PC-3 (cell line): ENCODE measurements at regions not wholly inside any gene's neighbourhood (a gene's known extent, or its start where the extent isn't known, plus 50 kb on each side); places are given as distances from the start of the nearest gene placed in this dataset.

Experiments used
- ATAC-seq: fragments of 200-7000 bp; cut with Tn5 transposase; 2 replicates; pipeline ENCODE4 v1.9.1; 2020; ENCODE audit warnings: mild to moderate bottlenecking, moderate library complexity
- BruUV-seq: library from RNA; stranded (reverse); fragments of 400-500 nt; replicated peaks from 2 replicates; lab custom pipeline; 2021; lab: Mats Ljungman, UMichigan
- CTCF ChIA-PET: fragments of 300-600 bp; sonication (Branson Sonifier 250); formaldehyde crosslinking; loops from one replicate; lab custom pipeline; 2022; ENCODE audit warnings: antibody characterized with exemption; lab: Charles Lee
- POLR2A ChIA-PET: fragments of 300-600 bp; sonication (Branson Sonifier 250); formaldehyde crosslinking; loops from one replicate; lab custom pipeline; 2022; ENCODE audit warnings: antibody characterized with exemption; ENCODE audit not compliant: unreplicated experiment; lab: Charles Lee
- DNase-seq: peaks from one replicate; pipeline ENCODE4 v3.0.0-alpha.2; 2015
- H2AFZ ChIP-seq: fragments of 300-600 bp; sonication (generic); 2 replicates; pipeline ENCODE4 v1.6.0; 2016; ENCODE audit warnings: antibody characterized with exemption, low read length
- H3F3A ChIP-seq: fragments of 300-600 bp; sonication (generic); one replicate; pipeline ENCODE4 v1.6.0; 2017; ENCODE audit warnings: antibody characterized with exemption, low read length, control low read depth, mild to moderate bottlenecking; ENCODE audit not compliant: unreplicated experiment
- H3K27ac ChIP-seq: fragments of 300-600 bp; sonication (generic); 2 replicates; pipeline ENCODE4 v1.5.1; 2016; ENCODE audit warnings: mild to moderate bottlenecking, low read length
- H3K27me3 ChIP-seq: fragments of 300-600 bp; sonication (generic); 2 replicates; pipeline ENCODE4 v1.6.1; 2016; ENCODE audit warnings: low read length, mixed read lengths
- H3K36me3 ChIP-seq: fragments of 300-600 bp; sonication (generic); 2 replicates; pipeline ENCODE4 v1.6.1; 2016; ENCODE audit warnings: low read depth, mixed run types, low read length, mixed read lengths
- H3K4me1 ChIP-seq: fragments of 300-600 bp; sonication (generic); 2 replicates; pipeline ENCODE4 v1.5.1; 2016; ENCODE audit warnings: low read length; ENCODE audit not compliant: insufficient read depth
- H3K4me2 ChIP-seq: fragments of 300-600 bp; sonication (generic); 2 replicates; pipeline ENCODE4 v1.6.0; 2016; ENCODE audit warnings: low read length
- H3K4me3 ChIP-seq: fragments of 300-600 bp; sonication (generic); 2 replicates; pipeline ENCODE4 v1.5.1; 2016; ENCODE audit warnings: mild to moderate bottlenecking, low read length, mixed read lengths
- H3K79me2 ChIP-seq: fragments of 300-600 bp; sonication (generic); 2 replicates; pipeline ENCODE4 v1.6.1; 2017; ENCODE audit warnings: low read length, mixed read lengths
- H3K9ac ChIP-seq: fragments of 300-600 bp; sonication (generic); 2 replicates; pipeline ENCODE4 v1.6.0; 2016; ENCODE audit warnings: mild to moderate bottlenecking, low read length
- H3K9me2 ChIP-seq: fragments of 300-600 bp; sonication (generic); replicated peaks from 2 replicates; pipeline ENCODE4 v1.6.1; 2016; ENCODE audit warnings: mixed run types, low read length, mixed read lengths
- H3K9me3 ChIP-seq: fragments of 300-600 bp; sonication (generic); 2 replicates; pipeline ENCODE4 v1.6.1; 2016; ENCODE audit warnings: low read length, mixed read lengths
- H4K20me1 ChIP-seq: fragments of 300-600 bp; sonication (generic); 2 replicates; pipeline ENCODE4 v1.6.1; 2016; ENCODE audit warnings: low read length, mixed read lengths
- EZH2 ChIP-seq: fragments of 300-600 bp; sonication (generic); IDR thresholded peaks from one replicate; pipeline ENCODE4 v1.6.1; 2017; ENCODE audit warnings: antibody characterized with exemption, mild to moderate bottlenecking, low read length; ENCODE audit not compliant: unreplicated experiment
- EZH2phosphoT487 ChIP-seq: fragments of 300-600 bp; sonication (generic); IDR thresholded peaks from 2 replicates; pipeline ENCODE4 v1.6.1; 2018; ENCODE audit warnings: mild to moderate bottlenecking, antibody characterized with exemption, low read length, borderline replicate concordance
- intact Hi-C: fragments of 100-400 bp; cut with micrococcal nuclease; formaldehyde crosslinking; loops from 2 replicates; pipeline ENCODE4 v1.9.0; 2023
- TF ChIP-seq, protein P1 (sequence below): fragments of 300-600 bp; sonication (generic); conservative IDR thresholded peaks from 2 replicates; pipeline ENCODE4 v1.5.1; 2017; ENCODE audit warnings: antibody characterized with exemption, low read depth, mild to moderate bottlenecking, low read length

GRCh38 chr6:139531148-139532115 lies 157.0 kb upstream of the CITED2 start:
- CTCF ChIA-PET = no interaction called here

DNA sequence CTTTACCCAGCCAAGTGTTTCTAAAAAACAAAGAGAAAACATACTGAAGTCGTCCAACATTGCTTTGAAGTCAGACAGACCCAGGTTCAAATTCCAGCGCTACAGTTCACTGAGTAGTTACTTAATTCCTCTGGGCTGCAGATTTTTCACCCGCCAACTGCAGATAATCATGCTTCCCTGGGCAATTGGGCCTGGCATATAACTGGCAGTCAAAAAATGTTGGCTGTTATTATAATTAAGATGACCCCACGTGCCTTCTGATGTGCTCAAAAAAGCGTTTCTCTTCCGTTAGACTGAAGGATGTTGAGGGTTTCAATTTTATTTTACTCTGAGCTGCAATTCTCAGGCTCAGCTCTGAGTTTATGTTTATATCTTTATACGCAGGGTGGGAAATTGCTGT lies 156.1 kb upstream of the CITED2 start:
- Histone ChIP-seq H3K9ac (no peak overlapping the region), H3K4me1 (no peaks in the 10 kb centered on the region), H3K27ac (no peak overlapping the region), H3K36me3 (no peaks in the 10 kb centered on the region), H3K79me2 (no peaks in the 10 kb centered on the region), H3K9me2 (no peaks in the 10 kb centered on the region), H3F3A (no peaks in the 10 kb centered on the region), H3K4me3 (no peak overlapping the region), H2AFZ (no peak overlapping the region), H3K27me3 (no peaks in the 10 kb centered on the region), H4K20me1 (no peaks in the 10 kb centered on the region), H3K4me2 (no peak overlapping the region), H3K9me3 (no peaks in the 10 kb centered on the region)
- DNase-seq (no peak), ATAC-seq (no peak)
- POLR2A ChIA-PET = no interaction called here
- CTCF ChIA-PET = no interaction called here
- intact Hi-C loops = no loop called here
- no TSS peak for BruUV-seq
- TF ChIP-seq, protein P1, sequence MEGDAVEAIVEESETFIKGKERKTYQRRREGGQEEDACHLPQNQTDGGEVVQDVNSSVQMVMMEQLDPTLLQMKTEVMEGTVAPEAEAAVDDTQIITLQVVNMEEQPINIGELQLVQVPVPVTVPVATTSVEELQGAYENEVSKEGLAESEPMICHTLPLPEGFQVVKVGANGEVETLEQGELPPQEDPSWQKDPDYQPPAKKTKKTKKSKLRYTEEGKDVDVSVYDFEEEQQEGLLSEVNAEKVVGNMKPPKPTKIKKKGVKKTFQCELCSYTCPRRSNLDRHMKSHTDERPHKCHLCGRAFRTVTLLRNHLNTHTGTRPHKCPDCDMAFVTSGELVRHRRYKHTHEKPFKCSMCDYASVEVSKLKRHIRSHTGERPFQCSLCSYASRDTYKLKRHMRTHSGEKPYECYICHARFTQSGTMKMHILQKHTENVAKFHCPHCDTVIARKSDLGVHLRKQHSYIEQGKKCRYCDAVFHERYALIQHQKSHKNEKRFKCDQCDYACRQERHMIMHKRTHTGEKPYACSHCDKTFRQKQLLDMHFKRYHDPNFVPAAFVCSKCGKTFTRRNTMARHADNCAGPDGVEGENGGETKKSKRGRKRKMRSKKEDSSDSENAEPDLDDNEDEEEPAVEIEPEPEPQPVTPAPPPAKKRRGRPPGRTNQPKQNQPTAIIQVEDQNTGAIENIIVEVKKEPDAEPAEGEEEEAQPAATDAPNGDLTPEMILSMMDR = no peak
- no peak for TF ChIP-seq EZH2phosphoT487
- TF ChIP-seq EZH2 = no peak

More at GRCh38 chr6:139531148-139532115, 157.0 kb upstream of the CITED2 start:
- no peak for ATAC-seq
- no peak overlapping the region for H3K4me3 ChIP-seq
- intact Hi-C loops = no loop called here
- H3K9ac ChIP-seq = no peak overlapping the region
- H3F3A ChIP-seq = no peaks in the 10 kb centered on the region
- no peak overlapping the region for H3K27ac ChIP-seq
- H3K36me3 ChIP-seq = no peaks in the 10 kb centered on the region
- no peaks in the 10 kb centered on the region for H3K27me3 ChIP-seq
- TF ChIP-seq, protein P1 = no peak
- TF ChIP-seq EZH2phosphoT487 = no peak
- no peak for TF ChIP-seq EZH2
- no peaks in the 10 kb centered on the region for H3K4me1 ChIP-seq
- H3K79me2 ChIP-seq = no peaks in the 10 kb centered on the region
- BruUV-seq = no TSS peak
- no peaks in the 10 kb centered on the region for H3K9me2 ChIP-seq
- peak; percentile 41 for DNase-seq
- H4K20me1 ChIP-seq = no peaks in the 10 kb centered on the region
- POLR2A ChIA-PET = no interaction called here
- no peaks in the 10 kb centered on the region for H3K9me3 ChIP-seq
- no peak overlapping the region for H2AFZ ChIP-seq
- no peak overlapping the region; the same call in 1 of the 2 replicates for H3K4me2 ChIP-seq

GRCh38 chr6:139529420-139529819 lies 155.0 kb upstream of the CITED2 start:
- CTCF ChIA-PET = no interaction called here
- TF ChIP-seq, protein P1 = no peak
- TF ChIP-seq EZH2phosphoT487 (no peak), EZH2 (no peak)
- H3K36me3 ChIP-seq = no peaks in the 10 kb centered on the region
- no peaks in the 10 kb centered on the region for H3F3A ChIP-seq
- H3K9me3 ChIP-seq = no peaks in the 10 kb centered on the region
- no TSS peak for BruUV-seq
- H4K20me1 ChIP-seq = no peaks in the 10 kb centered on the region
- POLR2A ChIA-PET = no interaction called here
- H3K27ac ChIP-seq = no peak overlapping the region
- DNase-seq (no peak), ATAC-seq (no peak)
- no peak overlapping the region for H3K9ac ChIP-seq
- no peak overlapping the region for H3K4me3 ChIP-seq
- H3K4me1 ChIP-seq = no peaks in the 10 kb centered on the region
- H3K4me2 ChIP-seq = no peak overlapping the region
- H3K27me3 ChIP-seq = no peaks in the 10 kb centered on the region
- no peak overlapping the region for H2AFZ ChIP-seq
- no peaks in the 10 kb centered on the region for H3K9me2 ChIP-seq
- intact Hi-C loops = no loop called here
- H3K79me2 ChIP-seq = no peaks in the 10 kb centered on the region
